NCI-H2029 (cell line): ENCODE measurements at regions not wholly inside any gene's neighbourhood (a gene's known extent, or its start where the extent isn't known, plus 50 kb on each side); places are given as distances from the start of the nearest gene placed in this dataset.
"Not testable (repeated sequence)": the region's sequence is repeated elsewhere in the genome, so short reads cannot be mapped to it uniquely, and the experiment has no call there.

ENCODE experiments used
- DNase-seq: peaks from one replicate; lab custom pipeline; 2025; lab: John Stamatoyannopoulos, UW

GRCh38 chr21:28877318-28877884, 115.3 kb downstream of the LTN1 start:
- DNase-seq: no peak

- DNase-seq: no peak
These were observed 117.6 kb downstream of the LTN1 start for GRCh38 chr21:28875078-28875477.

GRCh38 chr21:28872218-28872617, 120.5 kb downstream of the LTN1 start:
- no peak for DNase-seq

- DNase-seq: no peak
These were observed 121.2 kb downstream of the LTN1 start for GRCh38 chr21:28871388-28872010.

- no peak for DNase-seq
These were observed 125.3 kb downstream of the LTN1 start for GRCh38 chr21:28867401-28867800.

- DNase-seq: no peak
These were observed 127.0 kb downstream of the LTN1 start for GRCh38 chr21:28865488-28866186.

GRCh38 chr21:28858424-28858823, 134.3 kb downstream of the LTN1 start:
- no peak for DNase-seq

GRCh38 chr21:28857752-28858151, 134.9 kb downstream of the LTN1 start:
- no peak for DNase-seq

- DNase-seq: no peak
These were observed 136.0 kb downstream of the LTN1 start for GRCh38 chr21:28856588-28857250.

GRCh38 chr21:28852706-28853105, 140.0 kb downstream of the LTN1 start:
- no peak for DNase-seq

GRCh38 chr21:28851645-28852044, 141.0 kb downstream of the LTN1 start:
- DNase-seq: no peak

- DNase-seq: not testable (repeated sequence)
These were observed 153.4 kb downstream of the LTN1 start for GRCh38 chr21:28839237-28839636.

- DNase-seq: not testable (repeated sequence)
These were observed 155.3 kb downstream of the LTN1 start for GRCh38 chr21:28837426-28837825.

- not testable (repeated sequence) for DNase-seq
These were observed 156.1 kb downstream of the LTN1 start for GRCh38 chr21:28836588-28836987.

- DNase-seq: no peak
These were observed 158.1 kb downstream of the LTN1 start for GRCh38 chr21:28834335-28835238.

GRCh38 chr21:28833609-28834008, 159.1 kb downstream of the LTN1 start:
- DNase-seq: no peak

GRCh38 chr21:28833182-28833581, 159.5 kb downstream of the LTN1 start:
- no peak for DNase-seq

- no peak for DNase-seq
These were observed 160.0 kb downstream of the LTN1 start for GRCh38 chr21:28832715-28833061.

GRCh38 chr21:28832013-28832714, 160.5 kb downstream of the LTN1 start:
- DNase-seq: no peak

- DNase-seq: no peak
These were observed 163.7 kb downstream of the LTN1 start for GRCh38 chr21:28828981-28829380.

- no peak for DNase-seq
These were observed 164.7 kb downstream of the LTN1 start for GRCh38 chr21:28828021-28828420.
